Testis (tissue), 2 donors: ENCODE measurements at regions not wholly inside any gene's neighbourhood (a gene's known extent, or its start where the extent isn't known, plus 50 kb on each side); places are given as distances from the start of the nearest gene placed in this dataset.

Source experiments
- POLR2A ChIP-seq: fragments of 450-650 bp; IDR thresholded peaks from one replicate; pipeline ENCODE4 v1.6.1; 2017; ENCODE audit warnings: antibody characterized with exemption, mild to moderate bottlenecking, moderate library complexity
- TF ChIP-seq, protein P1 (sequence below), 3 experiments: fragments of 450-650 bp in 2 of 3; fragments of 200-600 bp in 1 of 3; sonication (generic) in 1 of 3; IDR thresholded peaks; one replicate each; pipeline ENCODE4 v1.5.1; 2016 to 2019; ENCODE audit warnings: antibody characterized with exemption in 3 of 3, mild to moderate bottlenecking in 2 of 3, moderate library complexity in 1 of 3

- TF ChIP-seq, protein P1, sequence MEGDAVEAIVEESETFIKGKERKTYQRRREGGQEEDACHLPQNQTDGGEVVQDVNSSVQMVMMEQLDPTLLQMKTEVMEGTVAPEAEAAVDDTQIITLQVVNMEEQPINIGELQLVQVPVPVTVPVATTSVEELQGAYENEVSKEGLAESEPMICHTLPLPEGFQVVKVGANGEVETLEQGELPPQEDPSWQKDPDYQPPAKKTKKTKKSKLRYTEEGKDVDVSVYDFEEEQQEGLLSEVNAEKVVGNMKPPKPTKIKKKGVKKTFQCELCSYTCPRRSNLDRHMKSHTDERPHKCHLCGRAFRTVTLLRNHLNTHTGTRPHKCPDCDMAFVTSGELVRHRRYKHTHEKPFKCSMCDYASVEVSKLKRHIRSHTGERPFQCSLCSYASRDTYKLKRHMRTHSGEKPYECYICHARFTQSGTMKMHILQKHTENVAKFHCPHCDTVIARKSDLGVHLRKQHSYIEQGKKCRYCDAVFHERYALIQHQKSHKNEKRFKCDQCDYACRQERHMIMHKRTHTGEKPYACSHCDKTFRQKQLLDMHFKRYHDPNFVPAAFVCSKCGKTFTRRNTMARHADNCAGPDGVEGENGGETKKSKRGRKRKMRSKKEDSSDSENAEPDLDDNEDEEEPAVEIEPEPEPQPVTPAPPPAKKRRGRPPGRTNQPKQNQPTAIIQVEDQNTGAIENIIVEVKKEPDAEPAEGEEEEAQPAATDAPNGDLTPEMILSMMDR (IDR thresholded peaks at IDR 0.05), result no peak
- TF ChIP-seq POLR2A, result no peak
Measured at GRCh38 chr7:145339319-145339718, 503.5 kb upstream of the TPK1 start.
